Hematopoietic multipotent progenitor cell treated with erythropoietin and hydrocortisone succinate and interleukin-3 and kit ligand, for 15 days (in vitro differentiated cells): ENCODE measurements at regions not wholly inside any gene's neighbourhood (a gene's known extent, or its start where the extent isn't known, plus 50 kb on each side); places are given as distances from the start of the nearest gene placed in this dataset.

Source experiments
- DNase-seq: peaks from one replicate; pipeline ENCODE4 v3.0.0-alpha.2; 2015; ENCODE audit warnings: low spot score

- DNase-seq: no peak
Measured at GRCh38 chr17:77700165-77700881, 258.2 kb upstream of the TNRC6C start.

DNA sequence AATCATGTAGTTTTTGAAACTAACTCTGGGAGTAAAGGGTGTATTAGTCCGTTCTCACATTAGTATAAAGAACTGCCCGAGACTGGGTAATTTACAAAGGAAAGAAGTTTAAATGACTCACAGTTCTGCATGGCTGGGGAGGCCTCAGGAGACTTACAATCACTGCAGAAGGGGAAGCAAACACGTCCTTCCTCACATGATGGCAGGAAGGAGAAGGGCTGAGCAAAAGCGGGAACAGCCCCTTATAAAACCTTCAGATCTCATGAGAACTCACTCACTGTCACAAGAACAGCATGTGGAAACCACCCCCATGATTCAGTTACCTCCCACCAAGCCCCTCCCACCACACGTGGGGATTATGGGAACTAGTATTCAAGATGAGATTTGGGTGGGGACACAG, 256.5 kb upstream of the TNRC6C start:
- DNase-seq: no peak

GRCh38 chr17:77704048-77704815, 254.3 kb upstream of the TNRC6C start:
- no peak for DNase-seq

GRCh38 chr17:77706938-77707337, 251.6 kb upstream of the TNRC6C start:
- no peak for DNase-seq

DNA sequence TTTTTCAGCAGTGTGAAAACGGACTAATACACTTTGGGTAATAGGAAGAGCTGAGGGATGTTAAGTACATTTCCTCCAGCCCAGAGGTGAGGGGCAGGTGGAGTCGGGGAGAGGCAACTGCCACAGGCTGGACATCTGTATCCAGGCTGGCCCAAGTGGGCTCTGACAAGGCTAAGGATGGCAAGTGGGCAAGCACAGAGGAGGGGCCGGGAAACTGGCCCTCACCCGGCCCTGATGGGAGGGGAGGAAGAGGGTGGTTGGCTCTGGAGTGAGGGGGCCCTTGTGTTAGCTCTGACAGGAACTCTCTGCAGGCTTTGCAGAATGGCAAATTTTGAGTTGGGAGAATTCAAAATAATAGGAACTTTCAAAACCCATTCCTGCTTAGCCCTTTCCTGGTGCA, 251.0 kb upstream of the TNRC6C start:
- no peak for DNase-seq

DNA sequence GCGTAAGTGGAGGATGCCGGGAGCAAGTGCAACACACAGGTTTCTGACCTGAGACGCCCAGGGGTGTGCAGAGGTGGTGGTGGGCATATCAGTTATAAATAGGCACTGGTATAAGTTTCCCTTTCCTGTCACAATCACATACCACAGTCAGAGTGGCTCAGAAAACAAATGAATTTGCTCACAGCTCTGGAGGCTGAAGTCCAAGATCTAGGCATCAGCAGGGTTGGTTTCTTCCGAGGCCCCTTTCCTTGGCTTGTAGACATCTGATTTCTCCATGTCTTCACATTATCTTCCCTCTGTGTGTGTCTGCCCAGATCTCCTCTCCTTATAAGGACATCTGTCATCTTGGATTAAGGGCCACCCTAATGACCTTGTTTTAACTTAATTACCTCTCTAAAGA, 250.5 kb upstream of the TNRC6C start:
- DNase-seq: no peak

GRCh38 chr17:77708936-77709335, 249.6 kb upstream of the TNRC6C start:
- DNase-seq: no peak

DNA sequence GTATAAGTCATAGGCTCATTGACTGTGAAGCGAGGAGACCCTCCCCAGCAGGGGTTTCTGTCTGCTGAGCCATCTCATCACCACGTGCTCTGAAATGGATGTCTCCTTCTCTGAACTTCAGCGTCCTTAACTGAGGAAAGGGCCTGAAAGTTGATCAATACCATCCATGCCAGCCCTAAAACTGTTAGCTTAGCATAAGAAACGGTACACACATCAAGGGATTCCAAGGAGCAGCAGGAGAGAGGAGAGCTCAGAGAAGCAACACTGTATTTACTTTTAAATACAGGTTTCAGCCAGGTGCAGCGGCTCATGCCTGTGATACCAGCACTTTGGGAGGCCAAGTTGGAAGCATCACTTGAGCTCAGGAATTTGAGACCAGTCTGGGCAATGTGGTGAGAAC, 248.9 kb upstream of the TNRC6C start:
- no peak for DNase-seq

- DNase-seq: no peak
Measured at GRCh38 chr17:77712578-77712977, 245.9 kb upstream of the TNRC6C start.

DNA sequence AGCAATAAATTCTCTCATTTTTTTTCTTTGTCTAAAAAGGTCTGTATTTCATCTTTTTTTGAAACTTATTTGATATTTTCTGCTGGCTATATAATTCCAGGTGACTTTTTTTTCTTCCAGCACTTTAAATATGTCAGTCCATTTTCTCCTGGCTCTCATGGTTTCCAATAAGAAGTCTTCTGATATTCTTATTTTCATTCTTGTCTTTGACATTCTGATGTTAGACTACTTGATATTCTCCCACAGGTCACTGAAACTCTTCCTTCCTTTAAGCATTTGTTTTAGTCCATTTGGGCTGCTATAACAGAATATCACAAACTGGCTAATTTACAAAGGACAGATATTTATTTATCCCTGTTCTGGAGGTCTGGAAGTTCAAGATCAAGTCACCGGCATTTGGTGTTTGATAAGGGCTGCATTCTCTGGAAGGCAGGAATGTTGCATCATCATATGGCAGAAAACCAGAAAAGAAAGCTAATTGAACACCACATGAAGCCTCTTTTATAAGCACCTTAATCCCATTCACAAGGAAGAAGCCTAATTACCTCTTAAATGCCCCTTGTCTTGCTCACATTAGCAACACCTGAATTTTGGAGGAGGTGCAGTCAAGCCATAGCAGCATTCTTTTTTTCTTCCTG, 242.1 kb upstream of the TNRC6C start:
- DNase-seq: no peak

DNA sequence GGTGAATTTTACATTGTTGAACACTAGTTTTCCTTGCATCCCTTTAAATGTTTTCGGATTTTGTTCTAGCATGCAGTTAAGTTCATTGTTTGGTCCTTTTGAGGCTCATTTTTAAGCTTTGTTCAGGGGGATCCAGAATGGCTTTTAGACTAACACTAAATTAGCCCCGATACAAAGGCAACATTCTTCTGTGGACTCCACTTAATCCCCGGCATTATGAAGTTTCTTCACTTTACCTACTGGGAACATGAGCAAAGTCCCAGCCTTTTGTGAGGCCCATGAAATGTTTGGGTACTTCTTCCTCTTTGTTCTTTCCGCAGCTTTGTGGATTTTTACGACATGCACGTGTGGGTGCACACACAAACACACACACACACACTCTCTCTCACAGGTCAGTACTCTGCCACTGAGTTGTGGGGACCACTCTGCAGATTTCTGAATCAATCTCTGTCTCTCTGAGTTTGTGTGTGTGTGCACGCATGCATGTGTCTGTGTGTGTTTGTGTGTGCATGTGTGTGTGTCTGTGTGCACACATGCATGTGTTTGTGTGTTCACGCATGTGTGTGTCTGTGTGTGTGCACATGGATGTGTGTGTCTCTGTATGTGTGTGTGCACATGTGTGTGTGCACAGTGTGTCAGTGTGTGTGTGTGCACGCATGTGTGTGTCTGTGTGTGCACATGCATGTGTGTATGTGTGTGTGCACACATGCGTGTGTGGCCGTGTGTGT, 240.4 kb upstream of the TNRC6C start:
- no peak for DNase-seq

- DNase-seq: no peak
Measured at GRCh38 chr17:77718669-77718961, 239.9 kb upstream of the TNRC6C start.

- no peak for DNase-seq
Measured at GRCh38 chr17:77719806-77720205, 238.7 kb upstream of the TNRC6C start.

DNA sequence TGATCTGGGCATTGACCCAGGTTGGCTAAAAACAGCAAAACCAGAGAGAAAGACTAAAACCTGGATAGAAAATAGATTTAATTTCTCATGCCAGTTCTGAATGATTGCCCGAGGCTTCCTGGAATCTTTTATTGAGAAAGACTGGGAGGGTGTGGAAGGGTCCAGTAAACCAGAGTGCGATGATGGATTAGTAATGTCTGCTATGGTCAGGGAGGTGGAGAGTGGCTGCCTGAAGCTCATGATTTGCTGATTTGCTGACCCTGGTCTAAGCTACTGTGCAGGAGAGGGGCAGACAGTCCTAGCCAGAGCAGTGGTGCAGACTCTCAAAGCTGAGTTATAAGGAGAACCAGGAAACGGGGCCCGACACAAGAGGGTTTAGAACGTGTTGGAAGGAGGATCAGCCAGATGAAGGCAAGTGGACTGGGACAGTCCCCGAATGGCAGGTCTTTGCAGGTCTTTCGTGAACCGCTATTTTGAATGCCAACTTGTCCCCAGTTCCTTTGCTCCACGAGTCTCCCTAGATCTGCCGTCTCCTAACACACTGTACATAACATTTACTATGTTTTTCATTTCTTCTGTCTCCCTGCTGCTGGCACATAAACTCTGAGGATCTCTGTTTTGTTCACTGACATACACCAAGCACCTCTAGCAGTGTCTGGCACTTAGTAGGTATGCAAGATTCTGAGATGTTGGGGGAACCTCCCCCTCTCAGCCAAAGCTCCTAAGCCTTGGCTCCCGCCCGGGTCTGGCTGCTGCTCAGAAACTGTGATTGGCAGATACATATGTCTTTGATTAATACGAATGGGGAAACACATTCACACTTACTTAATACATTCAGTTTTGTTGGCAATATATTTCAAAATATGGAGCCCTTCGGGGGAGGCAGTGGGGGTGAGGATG, 237.3 kb upstream of the TNRC6C start:
- DNase-seq: no peak

DNA sequence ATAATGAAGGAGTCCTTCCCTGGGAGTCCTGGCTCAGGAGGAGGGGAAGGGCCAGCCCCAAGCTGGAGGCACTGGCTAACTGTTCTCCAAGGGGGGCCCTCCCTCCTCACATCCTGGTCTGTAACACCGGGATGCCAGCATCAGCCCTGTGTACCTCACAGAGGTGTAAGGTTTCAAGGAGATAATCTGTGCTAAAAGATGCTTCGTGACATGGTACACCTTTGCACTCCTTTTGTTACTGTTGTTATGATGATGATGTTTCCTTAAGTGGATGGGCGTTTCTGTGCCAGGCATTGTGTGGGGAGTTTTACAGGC, 236.7 kb upstream of the TNRC6C start:
- no peak for DNase-seq

- DNase-seq: no peak
Measured at GRCh38 chr17:77722366-77722765, 236.1 kb upstream of the TNRC6C start.

- DNase-seq: no peak
Measured at GRCh38 chr17:77723071-77723908, 235.2 kb upstream of the TNRC6C start.

GRCh38 chr17:77723909-77724875, 234.3 kb upstream of the TNRC6C start:
- DNase-seq: no peak

DNA sequence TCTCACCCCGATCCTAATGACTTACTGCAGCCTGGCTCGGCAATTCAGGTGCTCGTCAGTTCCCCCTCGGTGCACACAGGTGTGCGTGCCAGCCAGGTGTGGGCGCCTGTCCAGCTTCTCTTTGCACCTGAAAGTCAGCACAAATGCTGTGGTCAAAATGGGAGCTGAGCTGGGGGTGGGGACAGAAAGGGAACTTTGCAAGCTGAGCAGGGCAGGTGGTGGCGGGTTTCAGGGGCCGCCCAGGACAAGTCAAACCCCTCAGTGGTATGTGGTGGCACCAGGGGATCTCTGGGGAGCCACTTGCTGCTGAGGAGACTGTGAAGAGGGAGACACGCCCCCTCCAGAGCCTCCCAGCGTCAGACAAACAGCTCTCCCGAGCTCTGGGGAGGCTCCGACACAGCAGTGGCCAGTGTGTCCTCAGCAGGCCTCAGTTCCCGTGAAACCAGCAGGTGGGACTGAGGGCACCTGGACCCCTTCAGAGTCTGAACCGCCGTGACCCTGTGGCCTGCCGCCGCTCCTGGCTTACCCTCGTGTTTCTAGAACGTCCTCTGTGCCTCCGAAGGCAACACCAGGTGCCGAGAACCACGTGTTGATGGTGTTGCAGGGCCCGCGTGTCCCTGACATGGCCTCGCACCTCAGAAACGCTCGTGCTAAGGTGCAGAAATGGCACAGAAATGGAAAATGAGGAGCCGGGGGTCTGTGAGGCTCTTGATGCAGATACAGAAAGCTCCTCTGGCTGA, 233.5 kb upstream of the TNRC6C start:
- no peak for DNase-seq
